ELR (cell line): ENCODE measurements at regions not wholly inside any gene's neighbourhood (a gene's known extent, or its start where the extent isn't known, plus 50 kb on each side); places are given as distances from the start of the nearest gene placed in this dataset.
A peak's percentile ranks its signal among the peaks of the same experiment; 100 is the strongest.
"Not testable (repeated sequence)": the region's sequence is repeated elsewhere in the genome, so short reads cannot be mapped to it uniquely, and the experiment has no call there.

ENCODE experiments used
- DNase-seq: peaks from one replicate; pipeline ENCODE4 v3.0.0-alpha.2; 2015; ENCODE audit warnings: low read depth

DNA sequence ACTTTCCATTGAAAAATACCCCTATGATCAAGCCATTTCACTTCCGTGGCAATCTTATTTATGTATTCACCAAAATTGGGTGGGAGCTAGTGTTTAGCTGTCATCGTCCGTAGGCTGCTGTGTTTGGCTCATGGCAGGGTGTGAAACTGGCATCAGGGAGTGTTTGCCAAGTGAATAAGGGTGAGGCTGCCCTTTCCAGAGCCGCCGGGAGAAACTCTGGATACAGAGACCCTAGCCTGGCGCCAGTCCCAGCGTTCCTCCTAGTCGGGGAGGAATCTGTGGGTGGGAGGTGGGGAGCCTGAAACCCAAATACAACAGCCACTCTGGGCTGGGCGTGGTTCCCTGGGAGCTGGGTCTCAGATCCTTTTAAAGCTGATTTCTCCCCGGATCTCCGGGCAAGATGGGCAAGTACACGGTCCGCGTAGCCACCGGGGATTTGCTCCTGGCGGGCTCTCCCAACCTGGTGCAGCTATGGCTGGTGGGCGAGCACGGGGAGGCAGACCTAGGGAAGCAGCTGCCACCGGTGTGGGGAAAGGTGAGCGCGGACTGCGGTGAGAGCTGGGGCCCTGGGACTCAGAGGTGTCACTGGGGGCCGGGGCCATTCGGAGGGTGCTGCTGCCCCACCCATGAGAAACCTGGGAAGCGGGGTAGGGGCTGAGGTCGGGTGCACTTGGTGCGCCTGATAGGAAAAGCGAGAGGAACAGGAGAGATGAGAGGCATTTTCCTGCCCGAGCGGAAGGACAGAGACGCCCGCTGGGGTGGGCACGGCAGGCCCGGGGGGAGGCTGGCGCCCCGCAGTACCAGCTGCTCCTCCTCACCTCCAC, 62.1 kb upstream of the TEKT1 start:
- DNase-seq = no peak

DNA sequence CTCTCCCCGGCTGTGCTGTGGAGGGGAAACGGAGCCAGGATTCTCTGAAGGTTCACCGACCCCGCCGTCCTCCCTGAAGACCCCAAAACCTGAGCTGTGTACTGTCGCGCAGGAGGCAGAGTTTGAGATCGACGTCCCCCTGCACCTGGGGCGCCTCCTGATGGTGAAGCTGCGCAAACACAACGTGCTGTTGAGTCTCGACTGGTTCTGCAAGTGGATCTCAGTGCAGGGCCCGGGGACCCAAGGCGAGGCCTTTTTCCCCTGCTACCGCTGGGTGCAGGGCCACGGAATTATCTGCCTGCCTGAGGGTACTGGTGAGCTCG, 62.6 kb upstream of the TEKT1 start:
- DNase-seq = peak; percentile 17

DNA sequence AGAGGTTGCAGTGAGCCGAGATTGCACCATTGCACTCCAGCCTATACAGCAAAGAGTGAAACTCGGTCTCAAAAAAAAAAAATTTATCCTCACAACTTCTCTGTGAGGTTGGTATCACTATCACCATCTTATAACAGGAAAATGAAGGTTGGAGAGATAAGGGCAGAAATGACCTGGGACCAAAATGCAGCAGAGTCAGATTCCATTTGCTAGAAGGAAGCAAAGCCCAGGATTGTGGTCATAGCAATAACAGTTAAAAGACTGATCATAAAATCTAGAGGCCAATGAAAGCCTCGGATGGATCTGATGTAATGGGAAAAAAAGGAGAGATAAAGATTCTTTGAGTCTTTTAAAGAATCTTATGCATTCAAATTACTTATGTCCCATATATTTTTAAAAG, 69.6 kb upstream of the TEKT1 start:
- DNase-seq = no peak

DNA sequence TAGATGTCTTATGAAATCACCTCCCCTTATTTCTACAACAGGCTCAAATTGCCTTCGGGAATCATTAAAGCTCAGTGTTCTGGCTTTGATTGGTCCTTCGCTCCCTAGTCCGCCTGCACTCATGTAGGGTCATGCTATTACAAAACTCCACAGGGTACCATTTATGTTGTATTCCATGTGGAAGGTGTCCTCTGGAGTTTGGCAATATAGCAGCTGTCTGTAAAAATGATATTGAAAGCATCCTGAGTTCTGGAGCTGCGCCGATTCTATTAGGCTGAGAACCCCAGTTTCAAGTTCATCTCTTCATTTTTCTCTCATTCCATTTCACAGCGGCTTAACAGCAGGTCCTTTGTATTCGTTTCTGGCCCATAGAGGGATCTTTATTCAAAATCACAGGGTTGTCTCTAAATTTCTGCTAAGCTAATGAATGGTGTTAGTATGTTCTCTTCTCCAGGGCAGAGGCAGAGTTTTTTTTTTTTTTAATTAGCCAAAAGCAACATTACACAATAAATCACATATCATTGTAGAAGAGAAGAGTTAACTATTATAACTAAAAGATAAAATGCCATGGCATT, 71.9 kb upstream of the TEKT1 start:
- DNase-seq = no peak

DNA sequence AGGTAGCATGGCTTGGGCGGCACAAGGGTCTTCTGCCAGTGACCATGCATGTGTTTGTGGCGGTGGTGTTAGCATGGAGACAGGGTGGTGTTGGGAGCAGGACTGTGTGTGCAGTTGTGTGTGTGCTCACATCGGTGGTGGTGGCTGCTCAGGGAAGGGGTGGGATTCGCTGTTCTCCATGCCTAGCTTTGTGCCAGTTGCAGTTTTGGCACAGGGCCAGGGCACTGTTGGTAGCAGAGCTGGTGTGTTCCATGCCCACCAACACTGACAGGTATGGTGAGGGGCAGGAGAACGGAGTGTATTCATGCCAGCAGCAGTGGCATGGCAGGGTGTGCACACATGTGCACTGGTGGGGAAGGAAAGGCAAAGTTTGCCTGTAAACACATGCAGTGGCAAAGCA, 77.3 kb upstream of the TEKT1 start:
- no peak for DNase-seq

DNA sequence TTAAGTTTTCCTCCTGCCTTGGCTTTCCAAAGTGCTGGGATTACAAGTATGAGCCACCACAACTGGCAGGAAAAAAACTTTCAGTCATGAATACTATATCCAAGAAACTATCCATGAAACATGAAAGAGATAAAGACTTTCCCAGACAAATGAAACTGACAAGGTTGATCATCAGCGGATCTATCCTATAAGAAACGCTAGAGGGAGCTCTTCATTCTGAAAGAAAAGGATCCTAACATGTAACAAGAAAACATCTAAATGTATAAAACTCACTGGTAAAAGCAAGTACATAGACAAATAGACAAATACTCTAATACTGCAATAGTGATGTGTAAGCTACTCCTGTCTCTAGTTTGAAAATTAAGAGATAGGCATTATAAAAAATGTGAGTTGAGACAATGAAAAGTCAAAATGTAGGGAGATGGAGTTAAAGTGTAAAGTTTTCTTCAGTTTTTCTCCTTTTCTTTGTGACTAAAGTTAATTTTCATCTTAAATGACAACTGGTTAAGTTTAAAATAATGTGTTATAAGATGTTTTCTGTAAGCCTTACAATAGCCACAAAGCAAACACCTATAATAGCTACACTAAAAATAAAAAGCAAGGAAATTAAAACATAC, 79.6 kb upstream of the TEKT1 start:
- peak; percentile 71 for DNase-seq

DNA sequence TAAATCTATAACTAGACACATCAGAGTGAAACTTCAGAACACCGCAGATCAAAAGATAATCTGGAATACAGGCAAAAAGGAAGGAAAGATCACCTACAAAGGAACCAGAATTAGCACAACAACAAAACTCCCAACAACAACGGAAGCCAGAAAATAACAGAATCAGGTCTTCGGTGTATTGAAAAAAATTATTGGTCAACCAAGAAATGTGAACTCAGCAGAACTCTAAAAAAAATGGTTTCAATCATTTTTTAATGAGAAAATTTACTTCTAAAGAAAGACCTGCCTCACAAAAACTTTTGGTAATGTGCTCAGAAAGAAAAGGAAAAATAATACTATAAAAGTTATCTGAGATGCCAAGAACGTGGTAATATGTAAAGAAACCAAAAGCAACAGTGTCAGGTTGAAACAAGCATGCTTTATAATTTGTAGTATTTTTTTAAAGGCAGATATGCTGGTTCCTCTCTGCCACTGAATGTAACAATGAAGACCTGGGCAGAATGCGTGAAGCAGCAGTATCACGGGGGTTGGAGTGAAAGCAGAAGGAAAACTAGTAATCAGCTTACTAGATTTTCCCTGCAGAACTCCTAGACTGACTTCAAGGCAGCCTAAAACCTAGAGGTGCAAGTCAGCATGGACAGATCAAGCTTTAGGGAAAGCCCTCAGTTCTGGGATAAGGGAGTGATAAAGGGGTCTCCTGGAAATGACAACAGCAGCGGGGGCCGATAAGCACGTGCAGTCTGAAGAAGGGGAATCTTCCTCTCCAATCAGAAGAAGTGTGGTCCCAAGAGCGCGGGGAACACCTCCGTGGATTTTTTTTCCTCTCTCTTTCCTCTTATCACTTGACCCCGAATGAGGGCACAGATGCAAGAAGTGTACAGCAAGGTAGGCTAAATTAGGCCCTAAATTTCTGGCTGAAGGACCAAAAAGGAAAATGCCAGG, 80.9 kb upstream of the TEKT1 start:
- no peak for DNase-seq

DNA sequence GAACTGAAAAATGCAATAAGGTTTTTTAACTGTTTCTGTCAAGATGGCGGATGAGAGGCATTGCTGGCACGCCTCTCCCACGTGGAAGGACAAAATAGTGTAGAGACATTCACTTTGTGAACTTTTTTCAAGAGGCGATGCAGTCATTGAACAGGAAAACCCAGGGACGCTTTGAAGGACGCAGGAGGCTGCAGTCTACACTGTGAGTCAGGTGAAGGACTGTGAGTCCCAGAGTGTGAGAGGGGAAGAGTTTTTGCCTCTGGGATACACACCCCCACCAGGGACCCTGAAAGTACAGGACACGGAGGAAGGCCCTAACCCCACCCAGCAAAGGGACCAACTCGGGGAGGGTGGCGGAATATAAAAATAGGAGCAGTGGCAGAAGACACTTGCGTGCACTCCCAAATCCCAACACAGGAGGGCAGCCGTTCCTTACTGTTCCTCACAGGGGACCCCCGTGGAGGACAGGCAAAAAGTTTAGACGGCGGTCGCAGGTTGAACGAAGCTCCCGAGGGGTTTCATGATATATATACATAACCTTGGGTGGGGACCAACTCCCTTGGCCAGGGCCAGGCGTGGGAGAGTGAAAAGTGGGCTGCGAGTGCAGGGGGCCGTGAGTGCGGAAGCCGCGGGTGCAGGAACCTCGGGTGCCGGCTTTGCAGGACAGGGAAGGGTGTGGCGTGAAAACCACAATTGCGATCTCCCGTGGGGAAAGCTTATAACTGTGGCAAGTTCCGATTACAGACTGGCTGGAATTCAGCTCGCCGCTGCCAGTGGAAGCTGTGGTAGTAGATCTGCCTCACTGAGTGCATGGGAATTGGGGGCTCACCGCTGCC, 82.0 kb upstream of the ALOX12 start:
- peak; percentile 71 for DNase-seq

DNA sequence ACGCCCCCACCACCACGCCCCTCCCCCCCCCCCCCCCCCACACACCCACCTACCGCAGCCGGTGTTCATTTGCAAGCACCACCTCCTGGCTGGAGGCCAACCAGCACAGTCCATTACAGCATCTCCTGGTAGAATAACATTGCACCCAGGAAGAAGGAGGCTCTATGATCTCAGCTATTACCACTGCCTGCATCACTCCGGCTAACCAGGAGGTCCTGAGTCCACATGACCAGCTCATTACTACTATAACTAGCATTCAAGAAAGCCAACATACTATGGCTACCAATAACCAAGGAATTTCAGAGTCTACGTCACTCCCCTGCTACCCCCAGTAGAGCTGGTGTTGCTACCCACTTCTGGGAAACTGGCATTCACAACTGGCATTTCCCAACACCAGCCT, 81.1 kb upstream of the ALOX12 start:
- DNase-seq = peak; percentile 23

DNA sequence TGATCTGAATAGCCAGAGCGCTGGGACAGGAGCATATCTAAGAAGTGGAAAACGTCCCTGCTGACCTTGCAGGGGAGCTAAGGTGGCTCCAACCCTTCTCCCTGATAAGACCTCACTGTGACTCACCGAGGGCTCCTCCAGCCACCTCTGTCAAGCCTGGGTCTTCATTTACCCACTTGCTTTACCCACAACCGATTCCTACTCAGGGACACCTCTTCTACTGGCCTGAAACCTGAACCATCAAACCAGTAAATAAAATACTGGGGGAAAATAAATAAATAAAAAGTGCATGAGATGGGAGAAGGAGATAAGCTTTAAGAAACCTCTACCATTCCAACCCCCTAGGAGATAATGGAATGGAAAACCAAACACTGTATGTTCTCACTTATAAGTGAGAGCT, 80.2 kb upstream of the ALOX12 start:
- DNase-seq = no peak

DNA sequence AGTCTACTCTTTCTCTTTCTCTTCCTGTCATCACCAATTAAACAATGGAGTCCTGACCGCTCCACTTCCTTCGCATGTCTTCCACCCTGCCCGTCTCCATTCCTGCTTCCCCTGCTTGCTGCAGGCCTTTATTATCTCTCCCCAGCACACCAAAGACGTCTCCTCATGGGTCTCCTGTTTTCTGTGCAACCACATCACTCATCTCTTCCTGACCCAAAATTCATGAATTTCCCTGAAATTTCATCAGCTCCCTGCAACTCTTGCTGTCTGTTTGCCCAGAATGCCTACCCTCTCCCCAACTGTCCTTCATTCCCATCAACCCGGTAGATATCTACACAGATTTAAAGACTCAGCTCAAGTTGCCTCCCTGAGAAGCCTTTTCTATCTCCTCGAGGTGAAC, 76.7 kb upstream of the ALOX12 start:
- no peak for DNase-seq

DNA sequence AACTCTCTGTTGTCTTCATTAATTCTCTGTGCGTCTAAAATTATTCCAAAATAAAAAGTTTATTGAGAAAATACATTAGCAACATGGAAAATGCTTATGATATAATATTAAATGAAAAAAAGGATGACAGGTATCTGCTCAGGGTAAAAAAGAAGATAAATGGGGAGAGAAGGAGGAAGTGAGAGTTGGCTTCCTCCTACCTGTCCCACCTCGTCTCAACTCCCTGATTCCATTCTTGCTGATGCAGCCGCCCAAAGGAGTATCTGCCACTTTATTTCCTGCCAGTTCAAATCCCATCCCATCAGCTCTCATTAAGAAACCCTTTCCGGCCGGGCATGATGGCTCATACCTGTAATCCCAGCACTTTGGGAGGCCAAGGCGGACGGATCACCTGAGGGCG, 72.5 kb upstream of the ALOX12 start:
- DNase-seq = no peak

DNA sequence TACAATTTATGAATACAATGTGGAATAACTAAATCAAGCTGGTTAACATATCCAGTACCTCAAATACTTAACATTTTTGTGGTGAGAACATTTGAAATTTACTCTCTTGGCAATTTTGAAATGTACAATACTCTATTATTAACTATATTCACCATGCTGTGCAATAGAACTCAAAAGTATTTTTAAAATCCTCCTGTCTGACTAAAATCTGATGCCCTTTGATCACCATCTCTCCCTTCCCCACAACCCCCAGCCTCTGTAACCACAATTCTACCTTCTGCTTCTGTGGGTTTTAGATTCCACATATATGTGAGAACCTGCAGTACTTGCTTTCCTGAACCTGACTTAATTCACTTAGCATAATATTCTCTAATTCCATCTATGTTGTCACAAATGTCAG, 71.6 kb upstream of the ALOX12 start:
- no peak for DNase-seq

DNA sequence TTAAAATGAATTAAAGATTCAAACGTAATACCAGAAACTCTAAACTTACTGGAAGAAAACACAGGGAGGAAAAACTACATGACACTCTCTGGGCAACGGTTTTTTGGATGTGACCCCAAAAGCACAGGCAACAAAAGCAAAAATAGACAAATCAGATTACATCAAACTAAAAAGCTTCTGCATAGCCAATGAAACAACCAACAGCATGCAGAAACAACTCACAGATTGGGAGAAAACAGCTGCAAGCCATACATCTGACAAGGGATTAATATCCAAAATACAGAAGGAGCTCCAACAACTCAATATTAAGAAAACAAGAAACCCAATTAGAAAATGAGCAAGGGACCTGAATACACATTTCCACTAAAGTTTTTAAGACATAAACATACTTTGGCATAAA, 69.2 kb upstream of the ALOX12 start:
- DNase-seq = no peak

DNA sequence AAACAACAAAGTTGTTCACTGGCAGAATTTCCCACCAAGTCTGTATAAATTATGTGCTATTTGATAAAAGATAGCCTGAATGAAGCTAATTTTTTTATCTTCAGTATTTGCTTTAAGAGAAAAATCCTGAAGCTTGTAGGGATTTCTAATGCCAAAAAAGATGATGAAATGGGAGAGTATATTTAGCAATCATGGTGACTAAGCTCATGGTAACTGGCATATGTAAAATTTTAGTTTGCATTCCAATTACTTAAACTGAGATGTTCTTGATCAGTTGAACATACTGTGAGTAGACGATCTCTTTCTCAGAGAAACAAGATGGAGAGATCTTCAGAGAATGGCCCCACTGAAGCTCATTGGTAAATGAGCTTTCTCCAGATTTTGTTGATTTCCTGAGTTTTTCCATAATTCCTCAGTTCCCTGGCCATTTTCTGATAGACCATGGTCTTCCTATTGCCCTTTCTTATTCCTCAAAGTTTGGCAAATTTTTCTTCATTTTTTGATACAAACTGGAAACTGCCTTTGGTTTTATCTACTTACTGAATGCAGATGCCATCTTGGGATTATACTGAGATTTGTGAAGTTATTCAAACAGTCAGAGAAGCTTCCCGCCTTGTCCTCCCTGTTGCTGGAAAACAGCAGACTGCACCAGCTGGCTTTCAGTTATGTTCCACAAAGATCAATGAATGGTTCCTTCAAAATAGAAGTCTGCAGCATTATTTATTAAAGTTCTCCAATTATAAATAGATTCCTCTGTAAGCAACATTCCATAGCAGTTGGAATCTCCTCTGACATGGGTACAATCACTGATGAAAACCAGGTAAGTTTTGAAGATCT, 68.3 kb upstream of the ALOX12 start:
- DNase-seq = peak; percentile 33

DNA sequence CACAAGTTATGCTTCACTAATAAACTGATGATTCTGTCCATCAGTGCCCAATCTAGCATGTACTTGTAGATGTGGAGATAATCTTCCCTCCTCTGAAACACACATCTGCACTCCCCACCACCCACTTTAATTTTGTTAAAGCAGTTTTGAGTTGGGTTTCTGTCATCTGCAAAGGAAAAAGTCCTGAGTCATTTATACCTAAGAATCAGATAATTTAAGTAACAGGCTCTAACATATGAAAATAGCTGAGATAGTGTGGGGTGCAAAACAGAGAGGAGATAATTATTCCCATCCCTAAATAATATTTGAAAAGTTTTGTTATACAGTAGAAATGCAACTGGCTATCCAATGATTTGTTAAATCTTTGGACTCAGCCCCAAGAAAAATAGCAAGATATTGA, 67.7 kb upstream of the ALOX12 start:
- no peak for DNase-seq

DNA sequence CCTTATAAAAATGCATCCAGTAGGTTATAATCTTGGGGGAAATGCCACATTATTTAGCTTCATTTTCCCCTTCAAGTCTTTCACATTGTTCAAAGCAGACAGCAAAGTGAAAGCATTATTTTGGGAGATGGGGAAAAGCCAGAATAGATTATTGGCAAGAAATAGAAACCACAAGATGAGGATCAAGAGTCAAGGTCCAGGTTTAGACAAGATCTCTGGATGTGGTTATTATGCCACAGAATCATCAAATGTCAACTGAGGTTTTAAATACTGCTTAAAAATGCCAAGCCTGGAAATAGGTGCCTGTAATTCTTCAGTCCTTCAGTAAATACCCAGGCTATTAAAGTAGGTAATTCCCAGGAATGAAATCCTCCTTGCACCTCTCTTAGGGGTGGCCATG, 65.1 kb upstream of the ALOX12 start:
- no peak for DNase-seq

DNA sequence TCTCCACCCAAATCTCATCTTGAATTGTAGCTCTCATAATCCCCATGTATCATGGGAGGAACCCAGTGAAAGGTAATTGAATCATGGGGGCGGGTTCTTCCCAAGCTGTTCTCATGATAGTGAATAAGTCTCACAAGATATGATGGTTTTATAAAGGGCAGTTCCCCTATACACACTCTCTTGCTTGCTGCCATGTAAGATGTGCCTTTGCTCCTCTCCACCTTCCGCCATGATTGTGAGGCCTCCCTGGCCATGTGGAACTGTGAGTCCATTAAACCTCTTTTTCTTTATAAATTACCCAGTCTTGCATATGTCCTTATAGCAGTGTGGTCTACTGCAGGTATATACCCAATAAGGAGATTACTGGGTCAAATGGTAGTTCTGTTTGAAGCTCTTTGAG, 61.3 kb upstream of the ALOX12 start:
- DNase-seq = not testable (repeated sequence)

DNA sequence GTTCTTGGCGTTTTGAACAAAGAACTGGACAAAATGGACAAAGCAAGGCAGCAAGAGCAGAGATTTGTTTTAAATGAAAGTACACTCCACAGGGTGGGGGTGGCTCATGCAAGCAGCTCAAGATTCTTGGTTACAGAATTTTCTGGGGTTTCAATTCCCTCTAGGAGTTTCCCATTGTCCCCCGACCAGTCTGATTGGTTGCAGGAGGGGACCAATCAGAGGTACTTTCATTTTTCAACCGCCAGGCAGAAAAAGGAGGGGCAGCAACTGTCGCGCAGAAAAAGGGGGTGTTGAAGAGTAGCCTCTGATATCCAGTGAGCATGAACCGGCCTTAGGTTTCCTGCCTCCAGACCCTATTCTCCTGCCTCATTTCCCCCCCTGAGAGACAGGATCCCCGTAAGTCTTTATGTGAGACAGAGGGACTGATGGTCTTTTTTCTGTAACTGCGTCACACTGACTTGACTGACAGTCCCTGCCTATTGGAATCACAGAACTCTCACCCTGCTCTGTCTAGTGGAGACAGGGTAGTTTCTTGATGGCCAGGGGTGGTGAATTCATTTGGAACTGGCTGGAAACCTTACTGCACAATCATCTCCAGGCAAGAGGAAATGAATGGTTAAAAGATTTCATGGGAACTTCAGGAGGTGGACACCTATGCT, 59.4 kb upstream of the ALOX12 start:
- DNase-seq = no peak

DNA sequence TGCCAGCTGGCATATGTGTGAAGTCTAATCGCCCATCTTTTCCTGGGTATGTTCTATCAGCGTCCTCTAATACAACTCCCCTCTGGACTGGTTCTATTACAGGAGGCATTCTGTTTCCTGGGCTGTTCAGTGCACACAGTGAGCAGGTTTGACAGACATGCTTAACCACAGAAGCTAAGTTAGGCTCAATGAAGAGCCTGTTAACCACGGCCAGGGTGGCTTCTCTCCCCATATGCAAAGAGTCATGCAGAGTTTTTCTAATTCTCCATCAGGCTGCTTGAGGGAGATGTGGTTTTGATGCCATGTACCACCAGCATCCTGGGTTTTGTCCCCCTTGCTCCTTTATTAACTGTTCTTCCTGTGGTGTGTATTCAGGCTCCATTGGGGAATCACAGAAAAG, 57.2 kb upstream of the ALOX12 start:
- no peak for DNase-seq
